ENCODE measurements at regions not wholly inside any gene's neighbourhood (a gene's known extent, or its start where the extent isn't known, plus 50 kb on each side); places are given as distances from the start of the nearest gene placed in this dataset.

DNA sequence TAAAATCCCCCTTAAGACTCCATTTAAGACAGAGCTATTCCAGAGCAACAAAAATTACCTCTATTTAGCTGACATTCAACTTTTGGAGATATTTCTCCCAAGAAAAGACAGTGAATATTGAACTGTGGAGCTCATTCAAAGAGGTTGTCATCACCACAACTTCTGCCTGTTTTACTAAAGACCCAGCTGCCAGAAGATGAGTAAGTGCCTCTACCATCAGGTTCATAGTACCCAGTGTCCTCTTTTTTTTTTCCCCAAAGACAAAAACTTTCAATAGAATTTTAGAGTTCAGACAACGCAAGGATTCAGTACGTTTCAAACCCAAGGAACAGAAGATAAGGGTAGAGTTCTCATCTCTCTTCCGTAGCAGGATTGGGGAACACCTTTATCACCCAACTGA is 461.3 kb downstream of the BCAT1 start:
- Histone ChIP-seq H3K27me3 (no peaks in the 10 kb centered on the region), H3K27ac (no peak overlapping the region), H3K36me3 (no peaks in the 10 kb centered on the region), H3K4me3 (no peak overlapping the region), H3K4me1 (no peaks in the 10 kb centered on the region), H3K9me3 (no peaks in the 10 kb centered on the region)
- TF ChIP-seq, protein P1, sequence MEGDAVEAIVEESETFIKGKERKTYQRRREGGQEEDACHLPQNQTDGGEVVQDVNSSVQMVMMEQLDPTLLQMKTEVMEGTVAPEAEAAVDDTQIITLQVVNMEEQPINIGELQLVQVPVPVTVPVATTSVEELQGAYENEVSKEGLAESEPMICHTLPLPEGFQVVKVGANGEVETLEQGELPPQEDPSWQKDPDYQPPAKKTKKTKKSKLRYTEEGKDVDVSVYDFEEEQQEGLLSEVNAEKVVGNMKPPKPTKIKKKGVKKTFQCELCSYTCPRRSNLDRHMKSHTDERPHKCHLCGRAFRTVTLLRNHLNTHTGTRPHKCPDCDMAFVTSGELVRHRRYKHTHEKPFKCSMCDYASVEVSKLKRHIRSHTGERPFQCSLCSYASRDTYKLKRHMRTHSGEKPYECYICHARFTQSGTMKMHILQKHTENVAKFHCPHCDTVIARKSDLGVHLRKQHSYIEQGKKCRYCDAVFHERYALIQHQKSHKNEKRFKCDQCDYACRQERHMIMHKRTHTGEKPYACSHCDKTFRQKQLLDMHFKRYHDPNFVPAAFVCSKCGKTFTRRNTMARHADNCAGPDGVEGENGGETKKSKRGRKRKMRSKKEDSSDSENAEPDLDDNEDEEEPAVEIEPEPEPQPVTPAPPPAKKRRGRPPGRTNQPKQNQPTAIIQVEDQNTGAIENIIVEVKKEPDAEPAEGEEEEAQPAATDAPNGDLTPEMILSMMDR (IDR thresholded peaks at IDR 0.05): no peak
- TF ChIP-seq POLR2A (IDR thresholded peaks at IDR 0.05): no peak
- no peak for DNase-seq

DNA sequence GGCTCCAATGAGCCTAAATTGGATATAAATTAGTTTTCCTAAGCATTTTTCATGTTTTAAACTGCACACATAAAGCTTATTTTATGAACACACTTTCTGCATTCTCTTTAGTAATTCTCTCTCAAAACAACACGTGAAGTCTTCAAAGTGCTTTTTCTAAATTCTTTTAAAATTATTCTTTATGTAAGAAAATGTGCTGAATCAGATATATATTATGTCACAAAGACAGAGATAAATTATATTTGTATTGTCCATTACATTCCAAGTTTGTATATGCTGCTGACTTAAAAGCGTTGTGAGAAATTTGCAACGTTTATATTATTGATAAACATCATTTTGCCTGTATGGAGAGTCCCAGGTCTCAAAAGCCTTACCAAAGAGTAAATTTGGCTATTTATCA is 465.2 kb downstream of the BCAT1 start:
- H3K27ac ChIP-seq: no peak overlapping the region
- H3K27me3 ChIP-seq: no peaks in the 10 kb centered on the region
- TF ChIP-seq, protein P1 (IDR thresholded peaks at IDR 0.05): no peak
- no peak for TF ChIP-seq POLR2A (IDR thresholded peaks at IDR 0.05)
- no peaks in the 10 kb centered on the region for H3K4me1 ChIP-seq
- H3K4me3 ChIP-seq: no peak overlapping the region
- no peak for DNase-seq
- no peaks in the 10 kb centered on the region for H3K9me3 ChIP-seq
- no peaks in the 10 kb centered on the region for H3K36me3 ChIP-seq

DNA sequence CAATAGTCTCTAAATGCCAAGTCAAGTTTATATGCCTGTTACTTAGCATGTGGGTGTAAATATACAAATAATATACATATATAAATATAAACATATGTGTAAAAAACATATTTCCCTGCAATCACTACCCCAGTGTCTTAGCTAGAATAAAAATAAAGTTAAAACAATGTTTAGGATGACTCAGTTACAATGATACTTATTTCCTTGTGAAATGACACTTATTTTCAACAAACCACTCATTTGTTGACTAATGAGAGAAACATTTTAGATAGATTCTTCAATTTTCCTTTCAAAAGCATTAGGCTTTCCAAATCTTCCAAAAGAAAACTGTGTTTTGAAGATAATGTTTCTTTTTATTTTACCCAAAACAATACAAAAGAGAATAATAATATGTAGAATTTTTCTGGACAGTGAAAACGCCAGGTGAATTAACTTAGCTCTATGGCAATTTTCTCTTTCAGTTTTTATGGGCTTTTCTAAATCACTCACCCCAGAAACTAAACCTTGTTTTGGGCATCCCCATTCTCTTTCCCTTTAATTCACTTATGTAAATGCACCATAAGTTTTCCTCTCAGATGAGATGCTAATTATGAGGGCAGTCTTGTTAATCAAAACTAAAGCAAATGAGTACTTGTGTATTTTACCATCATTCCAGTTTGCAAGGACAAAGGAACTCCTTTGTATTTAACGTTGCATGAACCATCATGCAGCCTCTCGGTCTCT is 465.9 kb downstream of the BCAT1 start:
- Histone ChIP-seq H3K36me3 (no peaks in the 10 kb centered on the region), H3K9me3 (no peaks in the 10 kb centered on the region), H3K4me1 (no peaks in the 10 kb centered on the region), H3K27ac (no peak overlapping the region), H3K27me3 (no peaks in the 10 kb centered on the region), H3K4me3 (no peak overlapping the region)
- DNase-seq: no peak
- TF ChIP-seq POLR2A (IDR thresholded peaks at IDR 0.05): no peak
- TF ChIP-seq, protein P1 (IDR thresholded peaks at IDR 0.05): no peak

- Histone ChIP-seq H3K27me3 (no peaks in the 10 kb centered on the region), H3K9me3 (no peaks in the 10 kb centered on the region), H3K36me3 (no peaks in the 10 kb centered on the region), H3K27ac (no peak overlapping the region), H3K4me3 (no peak overlapping the region), H3K4me1 (no peaks in the 10 kb centered on the region)
- DNase-seq: no peak
- TF ChIP-seq POLR2A (IDR thresholded peaks at IDR 0.05): no peak
- TF ChIP-seq, protein P1 (IDR thresholded peaks at IDR 0.05): no peak
Observed at GRCh38 chr12:24482044-24482443, 466.9 kb downstream of the BCAT1 start.

GRCh38 chr12:24480766-24481449 is 468.0 kb downstream of the BCAT1 start:
- Histone ChIP-seq H3K9me3 (no peaks in the 10 kb centered on the region), H3K4me3 (no peak overlapping the region), H3K27ac (no peak overlapping the region), H3K4me1 (no peaks in the 10 kb centered on the region), H3K27me3 (no peaks in the 10 kb centered on the region), H3K36me3 (no peaks in the 10 kb centered on the region)
- TF ChIP-seq, protein P1 (IDR thresholded peaks at IDR 0.05): no peak
- no peak for TF ChIP-seq POLR2A (IDR thresholded peaks at IDR 0.05)
- no peak for DNase-seq
